ENCODE measurements at regions not wholly inside any gene's neighbourhood (a gene's known extent, or its start where the extent isn't known, plus 50 kb on each side); places are given as distances from the start of the nearest gene placed in this dataset.

DNA sequence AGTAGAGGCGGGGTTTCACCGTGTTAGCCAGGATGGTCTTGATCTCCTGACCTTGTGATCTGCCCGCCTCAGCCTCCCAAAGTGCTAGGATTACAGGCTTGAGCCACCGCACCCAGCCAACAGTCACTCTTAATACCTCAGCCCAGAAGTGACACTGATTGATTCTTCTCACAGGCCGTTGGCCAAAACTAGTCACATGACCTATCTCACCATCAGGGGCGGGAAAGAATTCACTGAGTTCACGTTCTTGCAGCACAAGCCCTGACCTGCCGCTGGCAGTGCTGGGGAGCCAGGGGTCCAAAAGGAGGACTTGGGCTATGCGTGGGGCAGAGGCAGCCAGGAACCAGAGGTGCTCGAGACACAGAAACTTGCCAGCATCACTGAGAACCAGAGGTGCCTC lies 55.0 kb upstream of the CPLX2 start:
- TF ChIP-seq, protein P1, sequence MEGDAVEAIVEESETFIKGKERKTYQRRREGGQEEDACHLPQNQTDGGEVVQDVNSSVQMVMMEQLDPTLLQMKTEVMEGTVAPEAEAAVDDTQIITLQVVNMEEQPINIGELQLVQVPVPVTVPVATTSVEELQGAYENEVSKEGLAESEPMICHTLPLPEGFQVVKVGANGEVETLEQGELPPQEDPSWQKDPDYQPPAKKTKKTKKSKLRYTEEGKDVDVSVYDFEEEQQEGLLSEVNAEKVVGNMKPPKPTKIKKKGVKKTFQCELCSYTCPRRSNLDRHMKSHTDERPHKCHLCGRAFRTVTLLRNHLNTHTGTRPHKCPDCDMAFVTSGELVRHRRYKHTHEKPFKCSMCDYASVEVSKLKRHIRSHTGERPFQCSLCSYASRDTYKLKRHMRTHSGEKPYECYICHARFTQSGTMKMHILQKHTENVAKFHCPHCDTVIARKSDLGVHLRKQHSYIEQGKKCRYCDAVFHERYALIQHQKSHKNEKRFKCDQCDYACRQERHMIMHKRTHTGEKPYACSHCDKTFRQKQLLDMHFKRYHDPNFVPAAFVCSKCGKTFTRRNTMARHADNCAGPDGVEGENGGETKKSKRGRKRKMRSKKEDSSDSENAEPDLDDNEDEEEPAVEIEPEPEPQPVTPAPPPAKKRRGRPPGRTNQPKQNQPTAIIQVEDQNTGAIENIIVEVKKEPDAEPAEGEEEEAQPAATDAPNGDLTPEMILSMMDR (IDR thresholded peaks at IDR 0.05): no peak
- no peak for TF ChIP-seq POLR2A (IDR thresholded peaks at IDR 0.05)

Measured in right lobe of liver (tissue), 4 donors.